K562 (cell line): ENCODE measurements at regions not wholly inside any gene's neighbourhood (a gene's known extent, or its start where the extent isn't known, plus 50 kb on each side); places are given as distances from the start of the nearest gene placed in this dataset.

Experiments used
- ATAC-seq: fragments of 200-7000 bp; cut with Tn5 transposase; 3 replicates; pipeline ENCODE4 v1.9.1; 2020; ENCODE audit warnings: moderate library complexity
- BruUV-seq: library from RNA; stranded (reverse); fragments of 400-500 nt; replicated peaks from 2 replicates; lab custom pipeline; 2021; lab: Mats Ljungman, UMichigan
- CTCF ChIA-PET: fragments of 300-600 bp; formaldehyde crosslinking; extraction: SDS; loops from one replicate; lab custom pipeline; 2021; ENCODE audit warnings: low intra/inter-chr PET ratio; lab: Yijun Ruan, JAX
- POLR2A ChIA-PET: fragments of 300-600, 350-650 bp; sonication (Branson Sonifier 250); formaldehyde crosslinking; extraction: SDS; loops from one replicate; lab custom pipeline; 2021; ENCODE audit warnings: antibody characterized with exemption, inconsistent platforms; lab: Yijun Ruan, JAX
- DNase-seq, 4 experiments: peaks; one replicate each; pipeline versions ENCODE4 v3.0.0 to v3.0.0-alpha.2; 2011 to 2018; ENCODE audit warnings: low spot score in 3 of 4, mixed read lengths in 3 of 4; ENCODE audit errors: extremely low read depth in 1 of 4
- FAIRE-seq: peaks from 2 replicates; lab custom pipeline; 2011; peaks lifted over from hg19 to GRCh38; lab: Jason Lieb, UNC
- H2AFZ ChIP-seq: 2 replicates; pipeline ENCODE4 v1.6.0; 2011; ENCODE audit warnings: low read depth, low read length, control low read depth, inconsistent platforms
- H3K27ac ChIP-seq: fragments of 200-600 bp; 3 replicates; pipeline ENCODE4 v1.8.0; 2011; ENCODE audit warnings: low read depth, mild to moderate bottlenecking, control low read depth, inconsistent platforms, low read length, moderate library complexity, mixed read lengths; ENCODE audit errors: extremely low read depth
- H3K27me3 ChIP-seq, 2 experiments: fragments of 300-600 bp in 1 of 2; 2 replicates in 1 of 2; 3 replicates in 1 of 2; pipeline versions ENCODE4 v1.6.0 to v1.8.0; 2011; ENCODE audit warnings: inconsistent platforms in 2 of 2, low read length in 2 of 2, mild to moderate bottlenecking in 1 of 2, mixed read lengths in 1 of 2, moderate library complexity in 1 of 2; ENCODE audit not compliant: control insufficient read depth in 2 of 2, insufficient read depth in 2 of 2
- H3K36me3 ChIP-seq: fragments of 300-600 bp; 3 replicates; pipeline ENCODE4 v1.8.0; 2011; ENCODE audit warnings: mild to moderate bottlenecking, low read length, inconsistent platforms; ENCODE audit not compliant: control insufficient read depth, insufficient read depth
- H3K4me1 ChIP-seq, 2 experiments: fragments of 200-600 bp in 1 of 2; replicated peaks in 1 of 2; 2 replicates in 1 of 2; 3 replicates in 1 of 2; pipeline versions ENCODE4 v1.5.1 to v1.8.0; 2011; ENCODE audit warnings: inconsistent platforms in 2 of 2, low read length in 2 of 2, mild to moderate bottlenecking in 1 of 2, mixed read lengths in 1 of 2, moderate library complexity in 1 of 2; ENCODE audit not compliant: control insufficient read depth in 2 of 2, insufficient read depth in 2 of 2
- H3K4me2 ChIP-seq: 2 replicates; pipeline ENCODE4 v1.6.1; 2011; ENCODE audit warnings: low read length, control low read depth, inconsistent platforms, mixed read lengths; ENCODE audit not compliant: insufficient read depth
- H3K4me3 ChIP-seq: fragments of 200-600 bp; sonication (generic), shearing (Covaris generic); 2 replicates; pipeline ENCODE4 v1.5.1; 2016; ENCODE audit warnings: control low read depth, inconsistent platforms
- H3K79me2 ChIP-seq: fragments of 200-600 bp; 3 replicates; pipeline ENCODE4 v1.8.0; 2011; ENCODE audit warnings: low read length, inconsistent platforms; ENCODE audit not compliant: control insufficient read depth, insufficient read depth
- H3K9ac ChIP-seq, 2 experiments: 2 replicates each; pipeline versions ENCODE4 v1.6.0 to v1.6.1; 2011; ENCODE audit warnings: low read depth in 2 of 2, low read length in 2 of 2, control low read depth in 1 of 2, inconsistent platforms in 1 of 2, mild to moderate bottlenecking in 1 of 2, mixed read lengths in 1 of 2; ENCODE audit not compliant: insufficient read depth in 1 of 2
- H3K9me1 ChIP-seq: one replicate; pipeline ENCODE4 v1.6.0; 2011; ENCODE audit warnings: inconsistent platforms, mild to moderate bottlenecking, low read length, moderate library complexity; ENCODE audit not compliant: control insufficient read depth, insufficient read depth
- H3K9me3 ChIP-seq: replicated peaks from 2 replicates; pipeline ENCODE4 v1.5.1; 2011; ENCODE audit warnings: low read depth, low read length, inconsistent platforms; ENCODE audit not compliant: control insufficient read depth, insufficient read depth
- H4K20me1 ChIP-seq: replicated peaks from 2 replicates; pipeline ENCODE4 v1.6.1; 2011; ENCODE audit warnings: low read length, inconsistent platforms, mixed read lengths; ENCODE audit not compliant: control insufficient read depth, insufficient read depth
- CBX2 ChIP-seq: fragments of 200-600 bp; sonication (generic); IDR thresholded peaks from one replicate; pipeline ENCODE4 v1.6.1; 2012; ENCODE audit warnings: mild to moderate bottlenecking, low read length, inconsistent platforms; ENCODE audit not compliant: insufficient read depth, poor library complexity, severe bottlenecking
- E2F4 ChIP-seq: sonication (generic); formaldehyde crosslinking; IDR thresholded peaks from 2 replicates; pipeline ENCODE4 v1.8.0; 2022; ENCODE audit warnings: mild to moderate bottlenecking, low read depth, missing genetic modification reagents
- E2F8 ChIP-seq: fragments of 450-650 bp; IDR thresholded peaks from 2 replicates; pipeline ENCODE4 v1.7.1; 2018; ENCODE audit warnings: mild to moderate bottlenecking, low read depth; ENCODE audit not compliant: partially characterized antibody
- GABPB2 ChIP-seq: fragments of 250-450 bp; sonication (Bioruptor Pico); conservative IDR thresholded peaks from 2 replicates; pipeline ENCODE4 v1.5.1; 2021; ENCODE audit warnings: mild to moderate bottlenecking
- HMG20A ChIP-seq: fragments of 450-650 bp; formaldehyde crosslinking; conservative IDR thresholded peaks from 2 replicates; pipeline ENCODE4 v1.4.0; 2020; ENCODE audit warnings: mild to moderate bottlenecking, mixed read lengths
- HMGN3 ChIP-seq: IDR thresholded peaks from 2 replicates; pipeline ENCODE4 v1.6.1; 2011; ENCODE audit warnings: borderline replicate concordance, low read depth, mild to moderate bottlenecking, mixed read lengths, low read length; ENCODE audit not compliant: insufficient read length; ENCODE audit errors: extremely low read depth
- NCOA2 ChIP-seq, 2 experiments: fragments of 450-650 bp; IDR thresholded peaks; 2 replicates each; pipeline ENCODE4 v1.6.1; 2018; ENCODE audit warnings: mild to moderate bottlenecking in 2 of 2, moderate library complexity in 1 of 2; ENCODE audit not compliant: partially characterized antibody in 2 of 2
- POLR2B ChIP-seq: fragments of 450-650 bp; IDR thresholded peaks from 2 replicates; pipeline ENCODE4 v1.6.1; 2018; ENCODE audit warnings: low read depth; ENCODE audit not compliant: partially characterized antibody
- ZKSCAN3 ChIP-seq: fragments of 250-450 bp; sonication (Bioruptor Pico); IDR thresholded peaks from 2 replicates; pipeline ENCODE4 v1.4.0; 2020
- ZNF24 ChIP-seq: fragments of 450-650 bp; IDR thresholded peaks from 2 replicates; pipeline ENCODE4 v1.6.1; 2016
- ZNF57 ChIP-seq: fragments of 450-650 bp; formaldehyde crosslinking; IDR thresholded peaks from 2 replicates; pipeline ENCODE4 v1.4.0; 2020; ENCODE audit warnings: mild to moderate bottlenecking, moderate library complexity
- ZNF699 ChIP-seq: fragments of 250-450 bp; sonication (Bioruptor Pico); IDR thresholded peaks from 2 replicates; pipeline ENCODE4 v1.8.0; 2021; ENCODE audit warnings: mild to moderate bottlenecking, moderate library complexity; ENCODE audit not compliant: insufficient replicate concordance
- WGBS: fragments of 100-300 bp; shearing (Covaris generic); methylation state at CpG from one replicate; pipeline ENCODE4 v1.1.6; 2016; ENCODE audit warnings: low coverage, mixed read lengths; ENCODE audit not compliant: insufficient coverage; ENCODE audit errors: missing lambda C conversion rate; 5-methylcytosine and 5-hydroxymethylcytosine counted together
- in situ Hi-C: fragments of 300-500 bp; cut with MboI; formaldehyde crosslinking; loops from 4 replicates; pipeline ENCODE4 v1.15.0; 2018; ENCODE audit warnings: inconsistent platforms, mixed read lengths
- intact Hi-C: fragments of 100-400 bp; cut with micrococcal nuclease; formaldehyde crosslinking; loops from 2 replicates; pipeline ENCODE4 v1.14.2; 2022
- TF ChIP-seq, protein P1 (sequence below): fragments of 450-650 bp; IDR thresholded peaks from 2 replicates; pipeline ENCODE4 v1.6.1; 2017; ENCODE audit warnings: mild to moderate bottlenecking, moderate library complexity
- TF ChIP-seq, protein P2 (sequence below): fragments of 450-650 bp; IDR thresholded peaks from 2 replicates; pipeline ENCODE4 v1.6.1; 2018; ENCODE audit warnings: mild to moderate bottlenecking, low read depth; ENCODE audit not compliant: partially characterized antibody

DNA sequence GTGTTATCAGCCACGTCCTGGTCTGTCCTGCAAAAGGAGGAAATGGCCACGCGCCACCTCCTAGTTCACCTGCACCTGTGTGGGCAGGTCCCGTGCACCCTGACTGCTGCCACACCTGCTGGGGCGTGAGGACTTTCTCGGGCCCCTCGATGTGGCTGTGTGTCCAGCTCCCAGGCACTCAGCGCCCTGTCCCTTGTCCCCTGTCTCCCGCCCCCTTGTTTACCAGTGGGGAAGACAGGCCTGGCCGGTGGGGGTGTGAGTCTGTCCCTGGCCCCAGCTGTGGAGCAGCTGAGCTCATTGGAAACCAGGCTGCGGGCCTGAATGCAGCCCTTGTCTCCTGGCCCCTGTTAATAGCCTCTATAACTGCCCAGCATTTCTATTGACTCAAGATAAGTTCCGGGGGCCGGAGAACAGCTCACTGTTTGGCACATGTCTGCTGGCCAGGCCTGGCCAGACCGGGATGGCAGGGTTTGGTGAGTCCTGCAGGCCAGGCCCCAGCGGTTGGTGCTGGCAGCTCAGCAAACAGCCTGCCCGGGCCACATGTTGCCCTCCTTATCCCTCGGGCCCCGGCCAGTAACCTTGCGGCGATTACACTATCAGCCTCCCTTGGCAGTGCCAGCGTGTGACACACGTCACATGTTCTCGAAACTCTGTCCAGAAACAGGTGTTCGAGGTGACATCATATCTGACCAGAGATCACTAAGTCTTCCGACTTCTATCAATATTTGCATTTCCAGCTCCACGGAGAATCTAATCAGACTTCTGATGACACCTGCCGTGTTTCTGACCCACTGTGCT, 52.1 kb downstream of the FOXL3 start:
- CTCF ChIA-PET = no interaction called here
- no peaks in the 10 kb centered on the region for H3K9me3 ChIP-seq
- H3K9ac ChIP-seq = no peak overlapping the region
- H3K27ac ChIP-seq = no peak overlapping the region
- H2AFZ ChIP-seq = no peak overlapping the region
- H3K4me2 ChIP-seq = no peak overlapping the region
- intact Hi-C loops = no loop called here
- ATAC-seq = no peak
- no peaks in the 10 kb centered on the region for H3K79me2 ChIP-seq
- DNase-seq = no peak
- in situ Hi-C loops = no loop called here
- H3K9me1 ChIP-seq = peaks cover 5% of the 10 kb centered on the region
- FAIRE-seq = no peak
- peaks cover 11 to 47% of the 10 kb centered on the region in 2 experiments; a peak in 4 of 5 replicates for H3K4me1 ChIP-seq
- BruUV-seq = no TSS peak
- POLR2A ChIA-PET = interaction anchor here (0.6 kb wide), 1 partner anchor 190 kb away, joined by 3 read pairs; no protein-coding TSS in a partner anchor
- 39% methylated on average over 25 of the region's 27 CpGs for WGBS
- H3K27me3 ChIP-seq = peaks cover 33 to 61% of the 10 kb centered on the region in 2 experiments
- H3K4me3 ChIP-seq = no peak overlapping the region
- 0 out of 2 replicates have a peak, but pooled peaks cover 14% of the 10 kb centered on the region for H4K20me1 ChIP-seq
- no peaks in the 10 kb centered on the region for H3K36me3 ChIP-seq
- no peak for TF ChIP-seq ZNF24
- TF ChIP-seq HMG20A (CRISPR knock-in tag) = no peak
- TF ChIP-seq, protein P1, sequence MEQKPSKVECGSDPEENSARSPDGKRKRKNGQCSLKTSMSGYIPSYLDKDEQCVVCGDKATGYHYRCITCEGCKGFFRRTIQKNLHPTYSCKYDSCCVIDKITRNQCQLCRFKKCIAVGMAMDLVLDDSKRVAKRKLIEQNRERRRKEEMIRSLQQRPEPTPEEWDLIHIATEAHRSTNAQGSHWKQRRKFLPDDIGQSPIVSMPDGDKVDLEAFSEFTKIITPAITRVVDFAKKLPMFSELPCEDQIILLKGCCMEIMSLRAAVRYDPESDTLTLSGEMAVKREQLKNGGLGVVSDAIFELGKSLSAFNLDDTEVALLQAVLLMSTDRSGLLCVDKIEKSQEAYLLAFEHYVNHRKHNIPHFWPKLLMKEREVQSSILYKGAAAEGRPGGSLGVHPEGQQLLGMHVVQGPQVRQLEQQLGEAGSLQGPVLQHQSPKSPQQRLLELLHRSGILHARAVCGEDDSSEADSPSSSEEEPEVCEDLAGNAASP = no peak
- no peak for TF ChIP-seq ZNF57 (CRISPR knock-in tag)
- no peak for TF ChIP-seq HMGN3
- TF ChIP-seq E2F4 (CRISPR knock-in tag) = no peak
- TF ChIP-seq GABPB2 (CRISPR knock-in tag) = no peak
- TF ChIP-seq, protein P2, sequence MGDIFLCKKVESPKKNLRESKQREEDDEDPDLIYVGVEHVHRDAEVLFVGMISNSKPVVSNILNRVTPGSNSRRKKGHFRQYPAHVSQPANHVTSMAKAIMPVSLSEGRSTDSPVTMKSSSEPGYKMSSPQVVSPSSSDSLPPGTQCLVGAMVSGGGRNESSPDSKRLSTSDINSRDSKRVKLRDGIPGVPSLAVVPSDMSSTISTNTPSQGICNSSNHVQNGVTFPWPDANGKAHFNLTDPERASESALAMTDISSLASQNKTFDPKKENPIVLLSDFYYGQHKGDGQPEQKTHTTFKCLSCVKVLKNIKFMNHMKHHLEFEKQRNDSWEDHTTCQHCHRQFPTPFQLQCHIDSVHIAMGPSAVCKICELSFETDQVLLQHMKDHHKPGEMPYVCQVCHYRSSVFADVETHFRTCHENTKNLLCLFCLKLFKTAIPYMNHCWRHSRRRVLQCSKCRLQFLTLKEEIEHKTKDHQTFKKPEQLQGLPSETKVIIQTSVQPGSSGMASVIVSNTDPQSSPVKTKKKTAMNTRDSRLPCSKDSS = no peak
- no peak for TF ChIP-seq E2F8
- no peak for TF ChIP-seq POLR2B
- no peak for TF ChIP-seq ZNF699 (CRISPR knock-in tag)
- TF ChIP-seq CBX2 = no peak
- TF ChIP-seq ZKSCAN3 (CRISPR knock-in tag) = no peak
- no peak for TF ChIP-seq NCOA2 (IDR thresholded peaks at IDR 0.05; ENCODE audit: partially characterized antibody in 2 of 2)
